ENCODE measurements at regions not wholly inside any gene's neighbourhood (a gene's known extent, or its start where the extent isn't known, plus 50 kb on each side); places are given as distances from the start of the nearest gene placed in this dataset.
A peak's percentile ranks its signal among the peaks of the same experiment; 100 is the strongest.
"Not testable (repeated sequence)": the region's sequence is repeated elsewhere in the genome, so short reads cannot be mapped to it uniquely, and the experiment has no call there.

GRCh38 chr3:81839504-81840094 is 78.2 kb upstream of the GBE1 start:
- WGBS, 4 donors: 40 to 48% (median 42%) methylated on average over 4 of the region's 4 CpGs
- Histone ChIP-seq H3K27ac (peak overlapping the region in 10 of 12 donors; percentile 1 to 74 (median 49)), H3K4me3 (no peak overlapping the region), H3K9me3 (no peaks in the 10 kb centered on the region), H3K36me3 (no peaks in the 10 kb centered on the region), H3K27me3 (no peaks in the 10 kb centered on the region), H3K4me1 (peaks cover 0 to 46% (median 24%) of the 10 kb centered on the region in 12 donors)
- no peak for DNase-seq
- TF ChIP-seq POLR2A (IDR thresholded peaks at IDR 0.05) (no peak), CTCF (IDR thresholded peaks at IDR 0.05) (no peak)
- ATAC-seq: peak in 3 of 4 donors; percentile 41 to 74 (median 42)
- intact Hi-C loops (cut with DNase I): loop anchor here in 3 of 10 donors (5.0 to 10.0 kb wide), 3 partner anchors 55 to 77 kb away; partner anchors contain the start of gene GBE1 (in 2 of the 3)

DNA sequence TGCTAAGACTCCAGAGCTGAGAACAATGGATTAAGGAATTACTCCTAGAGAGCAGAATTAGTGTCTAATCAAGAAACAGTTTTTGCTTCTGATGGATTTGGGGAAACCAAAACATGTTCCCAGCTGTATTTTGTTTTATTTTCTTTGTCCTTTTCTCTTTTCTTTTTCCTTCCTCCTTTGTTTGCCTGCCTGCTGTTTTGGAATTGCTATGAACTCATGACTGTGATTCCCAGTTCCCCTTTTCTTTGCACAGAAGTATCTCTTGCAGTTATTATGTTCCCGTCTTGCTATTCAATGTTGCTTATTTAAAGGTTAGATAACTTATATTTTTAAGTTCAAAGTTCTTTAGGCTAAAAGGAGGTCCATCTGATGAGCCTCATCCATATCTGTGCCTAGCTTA is 77.0 kb upstream of the GBE1 start:
- Histone ChIP-seq H3K4me3 (no peak overlapping the region), H3K36me3 (no peaks in the 10 kb centered on the region), H3K27me3 (no peaks in the 10 kb centered on the region), H3K27ac (peak overlapping the region in 3 of 12 donors; percentile 4 to 74 (median 54)), H3K4me1 (peaks cover 0 to 46% (median 24%) of the 10 kb centered on the region in 12 donors), H3K9me3 (no peaks in the 10 kb centered on the region)
- TF ChIP-seq CTCF (IDR thresholded peaks at IDR 0.05): no peak
- no peak for TF ChIP-seq POLR2A (IDR thresholded peaks at IDR 0.05)
- WGBS, 4 donors: 76 to 85% (median 80%) methylated on average over 1 of the region's 1 CpG
- intact Hi-C loops (cut with DNase I): no loop called here
- DNase-seq (no peak), ATAC-seq (no peak)

DNA sequence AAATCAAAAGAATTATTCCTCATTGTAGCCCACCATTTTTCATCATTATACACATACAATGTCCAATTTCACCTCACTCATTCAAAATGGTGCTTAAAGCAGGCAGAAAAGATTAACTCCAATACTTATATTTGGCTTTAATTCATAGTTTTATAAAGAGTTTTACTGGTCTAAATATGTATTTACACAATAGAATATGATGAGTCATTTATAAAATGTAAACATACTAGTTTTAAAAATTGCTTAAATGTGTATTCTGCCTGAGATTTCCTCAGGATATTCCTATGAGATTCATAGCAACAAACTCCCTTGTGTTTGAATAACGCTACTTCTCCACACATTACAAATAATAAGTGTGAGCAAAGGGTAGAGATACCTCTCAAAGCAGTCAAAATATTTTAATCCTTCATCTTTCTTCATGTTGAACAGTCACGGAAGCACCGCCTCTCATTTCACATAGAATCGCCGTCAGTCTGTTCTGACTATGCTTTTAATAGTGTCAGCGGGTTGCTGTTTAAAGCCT is 75.7 kb upstream of the GBE1 start:
- TF ChIP-seq CTCF (IDR thresholded peaks at IDR 0.05): no peak
- TF ChIP-seq POLR2A (IDR thresholded peaks at IDR 0.05): no peak
- Histone ChIP-seq H3K4me3 (no peak overlapping the region), H3K4me1 (peaks cover 0 to 44% (median 24%) of the 10 kb centered on the region in 12 donors), H3K27me3 (no peaks in the 10 kb centered on the region), H3K27ac (no peak overlapping the region), H3K9me3 (no peaks in the 10 kb centered on the region), H3K36me3 (no peaks in the 10 kb centered on the region)
- intact Hi-C loops (cut with DNase I): no loop called here
- ATAC-seq (no peak), DNase-seq (no peak)
- 92 to 96% (median 92%) methylated on average over 6 of the region's 6 CpGs for WGBS, 4 donors

GRCh38 chr3:81829937-81830336 is 68.5 kb upstream of the GBE1 start:
- TF ChIP-seq CTCF (IDR thresholded peaks at IDR 0.05): no peak
- no peak for TF ChIP-seq POLR2A (IDR thresholded peaks at IDR 0.05)
- Histone ChIP-seq H3K27me3 (no peaks in the 10 kb centered on the region), H3K4me1 (peaks cover 0 to 2% (median 0%) of the 10 kb centered on the region in 12 donors), H3K36me3 (no peaks in the 10 kb centered on the region), H3K4me3 (no peak overlapping the region), H3K9me3 (no peaks in the 10 kb centered on the region), H3K27ac (no peak overlapping the region)
- ATAC-seq (no peak), DNase-seq (no peak)
- intact Hi-C loops (cut with DNase I): no loop called here

GRCh38 chr3:81829272-81829671 is 67.8 kb upstream of the GBE1 start:
- 84 to 92% (median 88%) methylated on average over 5 of the region's 5 CpGs for WGBS, 4 donors
- H3K36me3 ChIP-seq; H3K4me3 ChIP-seq; intact Hi-C loops (cut with DNase I); H3K27me3 ChIP-seq; ATAC-seq; H3K27ac ChIP-seq; H3K9me3 ChIP-seq; H3K4me1 ChIP-seq: not testable (repeated sequence)
- peak in 2 of 5 donors; percentile 23 to 29 for DNase-seq

All from heart left ventricle (tissue), 16 donors.